ENCODE measurements at regions not wholly inside any gene's neighbourhood (a gene's known extent, or its start where the extent isn't known, plus 50 kb on each side); places are given as distances from the start of the nearest gene placed in this dataset.
A peak's percentile ranks its signal among the peaks of the same experiment; 100 is the strongest.

GRCh38 chr7:46932676-46933424, 649.1 kb downstream of the TNS3 start:
- no peak for TF ChIP-seq POLR2AphosphoS5 (IDR thresholded peaks at IDR 0.05; ENCODE audit: low read depth, low read length)
- TF ChIP-seq FOSL1 (IDR thresholded peaks at IDR 0.05; ENCODE audit: insufficient read depth, low read depth, low read length): no peak
- TF ChIP-seq CTCF (IDR thresholded peaks at IDR 0.05; ENCODE audit: control extremely low read depth in 1 of 3, insufficient read depth in 1 of 3, low read depth in 1 of 3, low read length in 3 of 3): peak in 1 of 3 experiments; percentile 30; a peak in 2 of 4 replicates
- TF ChIP-seq CTBP2 (IDR thresholded peaks at IDR 0.05; ENCODE audit: borderline replicate concordance, insufficient read depth, insufficient read length, low read length): no peak
- no peak for TF ChIP-seq SP1 (IDR thresholded peaks at IDR 0.05; ENCODE audit: low read depth, low read length)
- no peak for TF ChIP-seq POLR2A (IDR thresholded peaks at IDR 0.05; ENCODE audit: control extremely low read depth in 1 of 2, low read depth in 2 of 2, low read length in 2 of 2)

Measured in H1 (cell line).